AG04449 (cell line): ENCODE measurements at regions not wholly inside any gene's neighbourhood (a gene's known extent, or its start where the extent isn't known, plus 50 kb on each side); places are given as distances from the start of the nearest gene placed in this dataset.

Experiments
- CTCF ChIA-PET: fragments of 350-600 bp; formaldehyde crosslinking; extraction: SDS; loops from one replicate; lab custom pipeline; 2021; ENCODE audit warnings: antibody characterized with exemption; lab: Yijun Ruan, JAX
- POLR2A ChIA-PET: fragments of 400-600, 350-600 bp; formaldehyde crosslinking; extraction: SDS; loops from one replicate; lab custom pipeline; 2020; ENCODE audit warnings: antibody characterized with exemption, inconsistent platforms; lab: Yijun Ruan, JAX
- DNase-seq: peaks from one replicate; pipeline ENCODE4 v3.0.0-alpha.2; 2010; ENCODE audit warnings: low read depth, low spot score
- H3K4me3 ChIP-seq: 2 replicates; pipeline ENCODE4 v1.5.1; 2011; ENCODE audit warnings: low read depth, mild to moderate bottlenecking, control low read depth, low read length
- TF ChIP-seq, protein P1 (sequence below): IDR thresholded peaks from one replicate; pipeline ENCODE4 v1.5.1; 2011; ENCODE audit warnings: mild to moderate bottlenecking, moderate library complexity, low read length, control low read depth, inconsistent platforms; ENCODE audit not compliant: insufficient read depth; ENCODE audit errors: missing control alignments

DNA sequence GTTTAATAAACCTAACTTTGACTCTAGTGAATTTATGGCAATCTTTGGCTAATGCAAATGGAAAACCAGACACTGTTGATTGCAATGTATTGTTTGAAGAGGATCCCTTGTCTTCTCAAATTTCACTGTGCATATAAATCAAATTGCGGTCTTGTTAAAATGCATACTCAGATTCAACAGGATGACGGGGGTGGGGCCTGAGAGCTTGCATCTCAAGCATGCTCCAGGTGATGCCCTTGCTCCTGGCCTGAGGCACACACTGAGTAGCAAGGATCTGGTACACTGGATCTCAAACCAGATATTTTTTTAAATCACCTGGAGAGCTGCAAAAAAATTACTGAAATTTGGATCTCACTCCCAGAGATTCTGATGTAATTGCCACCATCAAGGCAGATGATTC lies 463.7 kb downstream of the DNAH5 start:
- no peak overlapping the region for H3K4me3 ChIP-seq
- ChIA-PET CTCF (no interaction called here), POLR2A (no interaction called here)
- TF ChIP-seq, protein P1, sequence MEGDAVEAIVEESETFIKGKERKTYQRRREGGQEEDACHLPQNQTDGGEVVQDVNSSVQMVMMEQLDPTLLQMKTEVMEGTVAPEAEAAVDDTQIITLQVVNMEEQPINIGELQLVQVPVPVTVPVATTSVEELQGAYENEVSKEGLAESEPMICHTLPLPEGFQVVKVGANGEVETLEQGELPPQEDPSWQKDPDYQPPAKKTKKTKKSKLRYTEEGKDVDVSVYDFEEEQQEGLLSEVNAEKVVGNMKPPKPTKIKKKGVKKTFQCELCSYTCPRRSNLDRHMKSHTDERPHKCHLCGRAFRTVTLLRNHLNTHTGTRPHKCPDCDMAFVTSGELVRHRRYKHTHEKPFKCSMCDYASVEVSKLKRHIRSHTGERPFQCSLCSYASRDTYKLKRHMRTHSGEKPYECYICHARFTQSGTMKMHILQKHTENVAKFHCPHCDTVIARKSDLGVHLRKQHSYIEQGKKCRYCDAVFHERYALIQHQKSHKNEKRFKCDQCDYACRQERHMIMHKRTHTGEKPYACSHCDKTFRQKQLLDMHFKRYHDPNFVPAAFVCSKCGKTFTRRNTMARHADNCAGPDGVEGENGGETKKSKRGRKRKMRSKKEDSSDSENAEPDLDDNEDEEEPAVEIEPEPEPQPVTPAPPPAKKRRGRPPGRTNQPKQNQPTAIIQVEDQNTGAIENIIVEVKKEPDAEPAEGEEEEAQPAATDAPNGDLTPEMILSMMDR = no peak
- no peak for DNase-seq

DNA sequence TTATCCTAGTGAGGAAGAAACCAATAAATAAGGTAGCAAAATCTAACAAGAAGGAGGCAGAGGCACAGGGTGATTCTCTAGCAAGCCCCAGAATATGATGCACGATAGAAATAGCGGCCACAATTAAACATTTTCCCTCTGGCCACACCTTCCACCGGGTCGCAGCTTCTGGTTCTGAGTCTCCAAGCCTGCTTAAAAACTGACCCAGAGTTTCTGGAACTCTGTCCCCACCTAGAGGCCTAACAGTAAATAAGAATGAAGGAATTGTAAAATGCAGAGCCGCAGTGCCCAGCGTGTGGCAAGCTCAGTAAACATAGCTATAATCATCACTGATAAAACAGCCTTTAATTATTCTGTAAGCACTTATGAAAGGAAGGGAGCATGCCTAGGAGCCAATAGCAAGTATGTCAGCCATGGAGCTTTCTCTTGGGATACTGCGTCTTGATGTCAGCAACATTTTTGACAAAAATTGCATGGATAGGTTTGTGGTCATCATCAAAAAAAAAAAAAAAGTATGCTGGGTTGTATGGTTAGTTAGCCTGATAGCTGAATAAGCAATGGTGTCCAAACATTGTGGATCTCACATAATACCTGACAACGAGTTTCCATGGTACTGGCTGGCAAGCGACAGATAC lies 465.5 kb downstream of the DNAH5 start:
- no peak for DNase-seq
- H3K4me3 ChIP-seq = no peak overlapping the region
- CTCF ChIA-PET = interaction anchor here (0.9 to 1.8 kb wide), 9 partner anchors 8 to 88 kb away, joined by 3 to 9 read pairs (median 4); no protein-coding TSS in a partner anchor
- POLR2A ChIA-PET = no interaction called here
- TF ChIP-seq, protein P1 = peak; percentile 29

DNA sequence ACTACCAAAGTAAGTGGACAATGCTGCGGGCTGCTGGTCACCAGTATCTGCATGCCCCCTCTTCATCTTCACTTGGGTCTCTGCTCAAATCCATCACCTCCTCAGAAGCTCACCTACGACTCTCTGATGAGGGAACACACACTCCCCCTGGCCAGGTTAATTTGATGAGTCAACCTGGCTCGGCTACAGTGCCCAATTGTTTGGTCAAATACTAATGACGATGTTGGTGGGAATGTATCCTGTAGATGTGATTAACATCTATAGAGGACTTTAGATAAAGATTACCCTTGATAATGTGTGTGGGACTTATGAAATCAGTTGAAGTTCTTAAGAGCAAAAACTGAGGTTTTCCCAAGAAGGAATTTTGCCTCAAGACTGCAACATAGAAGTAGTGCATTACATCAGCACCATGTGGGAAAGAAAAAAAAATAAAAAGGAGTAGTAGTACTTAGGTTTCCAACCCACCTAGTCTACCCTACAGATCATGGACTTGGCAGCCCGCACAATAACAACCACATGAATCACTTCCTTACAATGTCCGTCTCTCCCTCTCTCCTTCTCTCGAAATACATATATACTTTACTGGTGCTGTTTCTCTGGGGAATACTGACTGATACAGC lies 467.3 kb downstream of the DNAH5 start:
- DNase-seq = peak; percentile 2
- POLR2A ChIA-PET = no interaction called here
- TF ChIP-seq, protein P1 = no peak
- no peak overlapping the region for H3K4me3 ChIP-seq
- CTCF ChIA-PET = no interaction called here

DNA sequence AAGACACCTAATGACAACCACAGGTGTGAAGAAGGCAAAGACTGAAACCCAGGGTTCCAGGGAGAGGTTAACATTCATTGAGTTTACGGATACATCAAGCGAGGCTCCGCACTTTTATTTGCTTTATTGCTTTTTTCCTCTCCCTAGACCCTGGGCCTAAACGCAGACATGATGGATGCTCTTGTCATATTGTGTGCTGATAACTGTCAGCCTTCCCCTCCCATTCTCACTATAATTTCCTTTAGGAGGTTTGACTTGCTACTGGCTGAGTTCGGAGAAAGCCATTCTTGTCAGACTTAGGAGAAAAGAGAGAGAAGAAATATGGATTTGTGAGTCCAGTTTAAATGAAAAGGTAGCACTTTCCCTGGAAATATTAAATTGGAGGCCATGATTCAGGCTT lies 471.6 kb downstream of the DNAH5 start:
- no peak overlapping the region for H3K4me3 ChIP-seq
- DNase-seq = no peak
- TF ChIP-seq, protein P1 = no peak
- ChIA-PET POLR2A (no interaction called here), CTCF (no interaction called here)

DNA sequence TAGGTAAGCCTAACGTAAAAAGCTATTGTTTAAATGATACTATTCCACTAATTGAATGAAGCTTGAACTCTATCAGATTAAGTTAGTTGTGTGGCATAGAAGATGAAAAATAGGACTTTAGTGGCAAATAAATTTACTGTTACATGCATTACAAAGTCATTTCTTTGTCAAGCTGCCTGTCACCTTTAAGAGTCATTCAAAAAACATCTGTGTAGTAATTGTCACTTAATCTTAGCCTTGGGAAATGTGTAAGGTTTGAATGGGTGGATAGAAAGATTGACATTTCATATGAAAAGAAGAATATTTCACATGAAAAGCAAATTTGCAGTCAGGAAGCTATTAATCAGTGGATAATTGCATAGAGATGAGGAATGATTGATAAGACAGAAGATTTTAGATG lies 473.5 kb downstream of the DNAH5 start:
- ChIA-PET CTCF (interaction anchor here (0.9 kb wide), 1 partner anchor 8 kb away, joined by 4 read pairs; no protein-coding TSS in a partner anchor), POLR2A (no interaction called here)
- H3K4me3 ChIP-seq = no peak overlapping the region
- DNase-seq = no peak
- TF ChIP-seq, protein P1 = no peak

DNA sequence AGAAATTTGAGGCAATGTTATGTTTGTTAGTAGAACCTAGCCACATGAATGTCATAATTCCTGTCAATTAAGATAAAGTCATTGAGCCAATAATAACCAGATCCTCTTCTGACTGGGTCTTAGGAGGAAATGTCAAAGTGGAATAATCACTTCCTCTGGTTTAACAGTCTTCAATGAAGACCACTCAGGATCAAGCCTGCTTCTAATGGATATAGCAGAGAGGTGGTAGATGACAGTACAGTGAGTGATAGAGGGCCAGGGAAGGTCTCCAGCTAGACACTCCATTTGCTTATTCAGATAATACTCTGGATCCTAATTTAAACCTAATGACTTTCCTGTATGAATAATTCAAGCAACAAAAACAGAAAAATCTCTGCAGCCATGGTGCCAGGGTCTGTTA lies 474.2 kb downstream of the DNAH5 start:
- ChIA-PET POLR2A (no interaction called here), CTCF (no interaction called here)
- no peak overlapping the region for H3K4me3 ChIP-seq
- TF ChIP-seq, protein P1 = no peak
- no peak for DNase-seq
